PC-9 (cell line): ENCODE measurements at regions not wholly inside any gene's neighbourhood (a gene's known extent, or its start where the extent isn't known, plus 50 kb on each side); places are given as distances from the start of the nearest gene placed in this dataset.

Source experiments
- EZH2 ChIP-seq: fragments of 200-600 bp; sonication (generic); IDR thresholded peaks from 2 replicates; pipeline ENCODE4 v1.8.0; 2017; ENCODE audit warnings: antibody characterized with exemption, low read depth
- TF ChIP-seq, protein P1 (sequence below): fragments of 200-600 bp; sonication (generic); conservative IDR thresholded peaks from 2 replicates; pipeline ENCODE4 v1.6.1; 2017; ENCODE audit warnings: mixed run types, antibody characterized with exemption, mild to moderate bottlenecking, moderate library complexity

DNA sequence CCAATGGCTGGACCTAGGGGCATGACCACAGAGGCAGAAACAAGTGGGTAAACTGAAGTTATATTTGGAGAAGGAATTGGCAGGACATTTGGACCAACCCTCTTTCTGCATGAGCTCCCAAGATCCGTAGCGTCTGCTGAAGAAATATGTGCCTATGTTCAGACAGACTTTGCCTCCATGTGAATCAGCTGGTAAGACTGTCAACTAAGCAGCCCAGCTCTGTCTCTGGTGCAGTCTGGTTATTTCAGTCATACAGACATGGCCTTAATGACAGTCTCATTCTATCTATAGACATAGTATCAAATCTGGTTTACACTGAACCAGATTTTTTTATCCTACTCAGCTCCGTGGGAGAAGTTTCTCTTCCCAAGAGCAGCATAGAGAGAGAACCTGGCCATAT, 63.1 kb upstream of the PBX1 start:
- TF ChIP-seq, protein P1, sequence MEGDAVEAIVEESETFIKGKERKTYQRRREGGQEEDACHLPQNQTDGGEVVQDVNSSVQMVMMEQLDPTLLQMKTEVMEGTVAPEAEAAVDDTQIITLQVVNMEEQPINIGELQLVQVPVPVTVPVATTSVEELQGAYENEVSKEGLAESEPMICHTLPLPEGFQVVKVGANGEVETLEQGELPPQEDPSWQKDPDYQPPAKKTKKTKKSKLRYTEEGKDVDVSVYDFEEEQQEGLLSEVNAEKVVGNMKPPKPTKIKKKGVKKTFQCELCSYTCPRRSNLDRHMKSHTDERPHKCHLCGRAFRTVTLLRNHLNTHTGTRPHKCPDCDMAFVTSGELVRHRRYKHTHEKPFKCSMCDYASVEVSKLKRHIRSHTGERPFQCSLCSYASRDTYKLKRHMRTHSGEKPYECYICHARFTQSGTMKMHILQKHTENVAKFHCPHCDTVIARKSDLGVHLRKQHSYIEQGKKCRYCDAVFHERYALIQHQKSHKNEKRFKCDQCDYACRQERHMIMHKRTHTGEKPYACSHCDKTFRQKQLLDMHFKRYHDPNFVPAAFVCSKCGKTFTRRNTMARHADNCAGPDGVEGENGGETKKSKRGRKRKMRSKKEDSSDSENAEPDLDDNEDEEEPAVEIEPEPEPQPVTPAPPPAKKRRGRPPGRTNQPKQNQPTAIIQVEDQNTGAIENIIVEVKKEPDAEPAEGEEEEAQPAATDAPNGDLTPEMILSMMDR = no peak
- no peak for TF ChIP-seq EZH2
